ENCODE measurements at regions not wholly inside any gene's neighbourhood (a gene's known extent, or its start where the extent isn't known, plus 50 kb on each side); places are given as distances from the start of the nearest gene placed in this dataset.

GRCh38 chr5:145511351-145511750 is 323.8 kb downstream of the PRELID2 start:
- POLR2A ChIA-PET = no interaction called here
- CTCF ChIA-PET = no interaction called here

- ChIA-PET POLR2A (no interaction called here), CTCF (no interaction called here)
These were observed 324.4 kb downstream of the PRELID2 start for GRCh38 chr5:145510769-145511168.

DNA sequence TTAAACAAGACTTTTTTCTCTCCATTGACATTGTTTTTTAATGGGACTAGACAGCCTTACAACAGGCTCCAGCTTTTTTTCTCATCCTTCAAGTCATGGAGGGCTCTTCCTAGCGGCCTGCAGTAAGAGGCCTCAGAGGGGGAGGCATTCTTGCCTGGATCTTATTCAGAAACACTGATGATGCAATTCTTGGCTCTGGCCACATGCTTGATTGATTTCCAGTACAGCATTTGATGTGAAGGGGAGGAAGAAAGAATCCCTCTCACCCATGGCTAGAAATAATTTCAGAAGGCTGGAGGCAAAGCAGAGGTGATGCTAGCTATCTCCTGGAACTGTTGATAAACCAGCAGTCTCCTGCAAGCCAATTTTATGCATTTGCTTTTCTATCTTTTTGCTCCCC is 324.8 kb downstream of the PRELID2 start:
- POLR2A ChIA-PET = no interaction called here
- CTCF ChIA-PET = no interaction called here

GRCh38 chr5:145509336-145510136 is 325.6 kb downstream of the PRELID2 start:
- ChIA-PET CTCF (no interaction called here), POLR2A (no interaction called here)

DNA sequence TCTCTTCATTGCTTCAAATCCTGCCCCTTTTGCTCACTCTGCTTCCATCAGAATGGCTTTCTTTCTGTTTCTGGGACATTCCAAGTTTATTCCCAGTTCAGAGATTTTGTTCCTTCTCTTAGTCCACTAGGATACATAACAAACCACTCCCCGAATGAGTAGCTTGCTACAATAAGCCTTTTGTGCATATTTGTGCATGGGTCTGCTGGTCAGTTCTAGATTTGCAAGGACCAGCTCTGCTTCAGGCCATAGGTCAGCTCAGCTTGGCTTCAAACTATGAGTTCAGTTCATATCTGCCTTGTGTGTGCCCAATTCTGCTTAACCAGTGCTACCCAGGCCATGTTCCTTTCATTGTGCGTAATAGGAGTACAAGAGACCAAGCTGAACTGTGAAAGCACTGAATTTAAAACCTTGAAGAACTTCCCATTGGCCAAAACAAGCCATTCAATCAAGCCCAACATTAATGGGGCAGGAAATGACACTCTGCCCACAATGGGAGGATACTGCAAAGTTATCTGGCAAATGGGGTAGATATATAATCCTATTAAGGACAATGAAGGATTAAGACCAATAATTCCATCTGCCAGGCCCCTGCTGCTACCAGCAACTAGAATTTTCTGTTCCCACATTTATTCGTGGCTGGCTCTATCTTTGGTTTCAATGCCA is 328.8 kb downstream of the PRELID2 start:
- CTCF ChIA-PET = no interaction called here

GRCh38 chr5:145502906-145503305 is 332.2 kb downstream of the PRELID2 start:
- CTCF ChIA-PET = no interaction called here
- POLR2A ChIA-PET = no interaction called here

More for the DNA sequence above, 328.8 kb downstream of the PRELID2 start:
- POLR2A ChIA-PET = no interaction called here

DNA sequence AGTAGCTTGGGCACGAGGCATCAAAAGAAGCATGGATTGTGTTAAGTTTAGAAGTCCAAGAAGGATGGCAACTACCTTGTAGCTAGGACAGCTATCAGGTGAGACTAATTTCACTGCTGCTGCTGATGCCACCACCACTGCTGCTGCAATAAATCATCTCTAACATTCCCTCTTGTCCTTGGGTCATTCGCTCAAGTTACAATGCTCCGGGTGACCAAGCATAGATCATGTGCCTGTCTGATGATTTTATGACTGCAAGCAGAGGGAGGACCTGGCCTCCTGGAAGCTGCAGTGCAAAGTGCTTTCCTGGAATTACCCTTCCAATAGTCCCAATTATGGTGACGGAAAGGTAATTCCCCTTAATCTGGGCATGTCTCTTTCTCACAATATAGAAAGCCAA is 334.4 kb downstream of the PRELID2 start:
- ChIA-PET POLR2A (no interaction called here), CTCF (no interaction called here)

DNA sequence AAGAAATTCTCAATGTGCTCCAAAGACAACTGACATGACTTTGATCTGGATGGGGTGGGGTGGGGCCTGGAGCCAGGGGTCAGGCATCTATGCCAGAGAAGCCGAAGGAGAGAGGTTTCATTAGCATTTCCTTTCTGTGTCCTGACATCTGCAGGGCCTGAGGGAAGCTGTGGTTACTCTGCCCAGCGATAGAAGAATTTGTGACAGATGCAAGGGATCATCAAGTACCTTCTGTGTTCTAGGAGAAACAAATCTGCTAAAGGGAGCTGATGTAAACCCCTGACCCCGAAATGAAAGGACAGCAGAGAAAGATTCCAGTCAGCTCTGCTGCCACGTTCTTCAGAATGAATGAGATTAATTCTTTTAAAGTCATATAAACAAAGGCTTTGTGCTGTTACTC is 335.7 kb downstream of the PRELID2 start:
- ChIA-PET CTCF (no interaction called here), POLR2A (no interaction called here)

DNA sequence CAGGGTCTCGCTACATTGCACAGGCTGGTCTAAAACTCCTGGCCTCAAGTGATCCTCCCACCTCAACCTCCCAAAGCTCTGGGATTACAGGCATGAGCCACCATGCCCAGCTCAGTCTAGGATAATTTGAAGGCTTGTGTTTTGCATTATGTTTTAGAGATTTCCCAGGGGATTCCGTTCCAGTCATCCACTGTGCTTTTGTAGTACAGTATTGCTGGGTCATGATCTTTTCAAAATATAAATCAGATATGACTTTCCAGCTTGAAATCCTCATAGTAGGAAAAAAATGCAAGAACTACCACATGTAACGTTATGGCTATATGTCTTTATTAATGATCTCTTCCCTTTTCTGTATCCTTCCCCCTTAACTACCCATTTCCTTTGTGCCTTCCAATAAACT is 338.1 kb downstream of the PRELID2 start:
- CTCF ChIA-PET = no interaction called here
- POLR2A ChIA-PET = no interaction called here

DNA sequence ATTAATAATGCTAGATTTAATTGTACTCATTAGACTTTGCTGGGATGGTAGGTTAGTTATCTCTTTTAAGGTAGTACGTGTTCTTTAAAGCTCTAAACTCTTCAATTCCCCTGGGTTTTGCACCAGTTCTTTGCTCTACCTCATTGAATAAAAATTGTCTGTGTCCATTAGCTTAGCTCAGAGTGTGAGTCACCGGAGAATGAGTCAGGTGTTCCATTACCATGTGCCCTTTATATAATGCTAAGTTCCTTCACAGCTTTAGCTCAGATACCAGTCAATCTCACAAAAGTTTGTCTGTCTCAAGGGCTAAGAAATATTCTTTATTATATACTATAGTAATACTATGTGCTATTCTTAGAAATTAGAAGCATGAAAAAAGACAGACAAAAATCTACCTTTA is 339.4 kb downstream of the PRELID2 start:
- POLR2A ChIA-PET = no interaction called here
- CTCF ChIA-PET = no interaction called here

GRCh38 chr5:145495196-145495595 is 339.9 kb downstream of the PRELID2 start:
- POLR2A ChIA-PET = no interaction called here
- CTCF ChIA-PET = no interaction called here

DNA sequence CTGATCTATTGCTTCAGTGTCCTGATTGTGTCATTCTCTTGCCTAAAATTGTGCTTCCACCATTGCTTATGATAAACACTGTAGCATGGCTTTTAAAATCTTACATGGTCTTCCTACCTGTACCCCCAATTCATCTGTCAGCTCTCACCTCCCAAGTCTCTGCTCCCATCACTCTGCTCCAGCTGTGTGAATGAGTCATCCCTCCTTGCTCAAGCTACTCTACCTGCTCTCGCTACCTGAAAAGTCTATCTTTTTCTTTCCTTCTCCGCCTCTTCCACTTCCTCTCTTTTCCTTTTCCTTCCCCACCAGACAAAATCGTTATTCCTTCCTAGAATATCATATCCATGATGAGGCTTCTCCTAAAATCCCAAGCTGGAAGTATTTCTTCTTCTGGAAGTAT is 341.7 kb downstream of the PRELID2 start:
- ChIA-PET POLR2A (no interaction called here), CTCF (no interaction called here)

GRCh38 chr5:145489516-145489915 is 345.6 kb downstream of the PRELID2 start:
- CTCF ChIA-PET = no interaction called here
- POLR2A ChIA-PET = no interaction called here

DNA sequence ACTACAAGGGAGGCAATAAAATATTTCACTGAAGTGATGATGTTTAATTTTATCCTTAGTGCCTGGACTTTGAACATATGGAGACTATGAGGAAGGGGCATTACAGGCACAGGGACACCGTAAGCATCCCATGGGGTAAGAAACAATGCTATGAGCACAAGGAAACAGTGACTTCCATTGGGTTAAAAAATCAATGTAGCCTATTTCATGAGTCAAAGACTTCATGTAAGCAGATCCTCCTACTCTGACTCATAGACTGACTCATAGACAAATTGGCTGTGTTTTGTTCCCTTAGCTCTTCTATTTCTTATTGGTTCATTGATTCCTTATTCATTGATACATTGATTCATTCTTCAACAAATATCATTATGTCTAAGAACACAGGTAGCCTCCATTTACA is 351.0 kb downstream of the PRELID2 start:
- ChIA-PET POLR2A (no interaction called here), CTCF (no interaction called here)

GRCh38 chr5:145483212-145483611 is 351.9 kb downstream of the PRELID2 start:
- ChIA-PET CTCF (no interaction called here), POLR2A (no interaction called here)

- POLR2A ChIA-PET = no interaction called here
- CTCF ChIA-PET = no interaction called here
These were observed 355.3 kb downstream of the PRELID2 start for GRCh38 chr5:145479857-145480256.

- CTCF ChIA-PET = no interaction called here
- POLR2A ChIA-PET = no interaction called here
These were observed 355.9 kb downstream of the PRELID2 start for GRCh38 chr5:145479271-145479670.

DNA sequence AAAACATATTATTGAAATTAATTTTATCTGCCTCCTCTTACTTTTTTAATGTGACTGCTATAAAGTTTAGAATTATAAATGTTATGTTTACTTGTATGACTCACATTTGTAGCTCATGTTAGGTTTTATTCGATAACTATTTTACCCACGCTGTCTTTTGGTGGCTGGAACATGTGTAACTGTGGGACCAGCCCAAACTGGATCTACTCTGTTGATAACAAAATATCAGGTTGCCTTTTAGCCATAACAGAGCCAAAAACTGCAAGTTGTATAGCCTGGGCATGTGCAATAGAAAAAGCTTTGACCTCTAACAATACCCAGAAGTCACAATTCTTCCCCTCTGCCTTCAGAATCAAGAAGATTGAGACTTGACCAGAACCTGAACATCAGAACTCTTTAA is 356.5 kb downstream of the PRELID2 start:
- ChIA-PET CTCF (no interaction called here), POLR2A (no interaction called here)

DNA sequence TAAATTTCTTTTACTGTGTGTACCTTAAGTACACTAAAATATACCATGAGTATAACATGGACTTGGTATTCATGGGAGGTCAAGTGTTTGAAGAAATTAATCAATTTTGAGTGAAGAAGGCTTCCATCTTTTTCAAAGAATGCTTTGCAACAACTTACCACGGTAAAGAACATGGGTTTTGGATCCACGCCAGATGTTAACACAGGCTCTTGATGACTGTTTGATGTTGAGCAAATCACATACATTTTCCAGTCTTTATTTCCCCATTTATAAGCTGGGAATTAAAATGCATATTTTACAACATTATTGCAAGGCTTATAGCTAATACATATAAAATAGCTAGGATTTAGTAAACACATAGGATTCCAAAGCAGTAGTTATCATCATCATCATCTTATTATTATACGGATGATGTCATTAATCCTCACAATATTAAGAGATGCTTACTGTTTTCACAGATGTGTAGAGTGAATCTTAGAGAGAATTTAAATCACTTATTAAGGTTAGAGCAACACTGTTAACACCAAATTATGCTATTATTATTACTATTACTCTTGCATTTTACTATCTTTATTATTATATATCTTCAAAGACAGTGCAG is 362.0 kb downstream of the PRELID2 start:
- POLR2A ChIA-PET = no interaction called here

DNA sequence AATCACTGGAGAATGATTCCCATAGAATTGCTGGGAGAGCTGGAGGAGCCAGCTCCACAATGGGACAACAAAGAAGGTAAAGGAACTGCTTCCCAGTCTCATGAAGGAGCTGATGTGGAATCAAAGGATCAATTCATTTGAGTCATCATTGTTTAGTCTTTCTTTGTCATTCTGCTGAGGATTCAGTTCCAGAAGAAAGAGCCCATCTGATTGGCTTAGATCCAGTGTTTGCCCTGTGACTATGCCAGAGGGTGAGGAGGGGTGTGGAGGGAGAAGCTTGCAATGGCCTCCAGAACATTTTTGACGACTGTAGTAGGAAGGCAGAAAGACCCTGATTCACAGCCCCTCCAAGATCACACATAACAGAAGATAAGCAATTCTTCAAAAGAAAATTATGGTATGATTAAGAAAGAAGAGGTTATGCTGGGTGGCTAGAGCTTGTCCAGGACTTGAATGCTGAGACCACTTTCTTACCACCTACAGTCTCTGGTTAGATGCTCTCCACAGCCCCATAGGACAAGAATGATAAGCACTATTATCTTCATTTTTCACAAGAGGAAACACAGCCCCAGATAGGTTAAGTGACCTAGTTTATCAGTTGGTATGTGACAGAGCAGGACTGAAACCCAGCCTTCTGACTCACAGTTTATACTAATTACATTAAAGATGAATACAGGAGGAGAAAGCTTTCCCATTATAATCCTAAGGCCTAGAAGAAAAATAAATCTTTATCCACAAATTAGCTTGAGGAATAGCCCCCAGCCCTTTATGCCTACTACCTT is 363.1 kb downstream of the PRELID2 start:
- POLR2A ChIA-PET = no interaction called here
- CTCF ChIA-PET = no interaction called here

More for the DNA sequence above, 362.0 kb downstream of the PRELID2 start:
- CTCF ChIA-PET = no interaction called here

GRCh38 chr5:145471026-145471425 is 364.1 kb downstream of the PRELID2 start:
- CTCF ChIA-PET = no interaction called here
- POLR2A ChIA-PET = no interaction called here

Data from activated CD8-positive, alpha-beta memory T cell treated with anti-CD3 and anti-CD28 coated beads for 36 hours (primary cell).